Stimulated activated naive CD4-positive, alpha-beta T cell treated with Interleukin-2 at 50 U/mL for 16 hours (primary cell): ENCODE measurements at regions not wholly inside any gene's neighbourhood (a gene's known extent, or its start where the extent isn't known, plus 50 kb on each side); places are given as distances from the start of the nearest gene placed in this dataset.

ENCODE experiments used
- DNase-seq: peaks from one replicate; lab custom pipeline; 2025; lab: John Stamatoyannopoulos, UW

DNA sequence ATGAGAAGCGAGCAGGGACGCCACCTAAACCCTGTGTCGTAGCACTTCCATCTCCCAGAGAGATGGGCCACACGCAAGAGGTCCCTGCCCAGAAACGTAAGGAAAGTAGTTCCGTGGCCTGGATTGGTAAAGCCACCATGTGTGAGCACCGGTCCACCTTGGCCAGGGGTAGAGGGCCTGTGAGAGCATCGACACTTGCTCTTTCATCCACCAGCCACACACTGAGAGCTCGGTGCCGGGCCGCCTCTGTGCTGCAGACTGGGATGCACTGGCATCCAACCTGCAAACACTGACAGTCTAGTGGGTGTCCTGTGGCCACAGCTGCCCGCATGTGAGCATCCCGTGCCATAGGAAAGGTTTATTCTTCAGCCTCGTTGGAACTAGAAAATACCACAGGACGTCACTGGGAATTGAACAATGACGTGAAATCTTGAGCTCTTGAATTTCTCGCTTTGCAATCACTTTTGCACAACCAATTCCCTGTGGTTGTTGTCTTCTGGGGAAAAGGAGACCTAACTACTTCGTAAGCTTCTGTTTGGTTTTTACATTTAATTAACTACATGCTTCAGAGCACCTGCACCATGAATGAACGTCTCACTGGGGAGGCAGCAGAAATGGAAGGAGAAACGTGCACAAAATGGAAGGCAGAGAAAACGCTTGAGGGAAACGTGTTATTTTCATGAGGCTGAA, 212.0 kb upstream of the RAB6C start:
- no peak for DNase-seq

DNA sequence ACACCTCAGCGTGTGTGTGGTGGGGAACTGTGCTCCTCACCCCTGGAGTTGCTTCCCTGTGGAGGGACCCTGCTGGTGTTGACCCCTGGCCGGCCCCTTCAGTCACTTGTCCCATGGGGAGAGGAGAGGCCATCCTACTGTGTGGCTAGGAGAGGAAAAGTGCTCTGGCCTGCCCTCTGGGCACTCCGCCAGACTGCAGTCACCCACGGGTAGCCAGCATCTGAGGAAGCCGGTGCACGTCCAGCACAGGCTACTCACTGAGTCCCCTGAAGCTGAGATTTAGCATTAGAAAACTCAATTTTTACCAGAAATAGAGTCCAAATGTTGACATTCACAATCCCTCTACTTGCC, 211.5 kb upstream of the RAB6C start:
- DNase-seq, result no peak

DNA sequence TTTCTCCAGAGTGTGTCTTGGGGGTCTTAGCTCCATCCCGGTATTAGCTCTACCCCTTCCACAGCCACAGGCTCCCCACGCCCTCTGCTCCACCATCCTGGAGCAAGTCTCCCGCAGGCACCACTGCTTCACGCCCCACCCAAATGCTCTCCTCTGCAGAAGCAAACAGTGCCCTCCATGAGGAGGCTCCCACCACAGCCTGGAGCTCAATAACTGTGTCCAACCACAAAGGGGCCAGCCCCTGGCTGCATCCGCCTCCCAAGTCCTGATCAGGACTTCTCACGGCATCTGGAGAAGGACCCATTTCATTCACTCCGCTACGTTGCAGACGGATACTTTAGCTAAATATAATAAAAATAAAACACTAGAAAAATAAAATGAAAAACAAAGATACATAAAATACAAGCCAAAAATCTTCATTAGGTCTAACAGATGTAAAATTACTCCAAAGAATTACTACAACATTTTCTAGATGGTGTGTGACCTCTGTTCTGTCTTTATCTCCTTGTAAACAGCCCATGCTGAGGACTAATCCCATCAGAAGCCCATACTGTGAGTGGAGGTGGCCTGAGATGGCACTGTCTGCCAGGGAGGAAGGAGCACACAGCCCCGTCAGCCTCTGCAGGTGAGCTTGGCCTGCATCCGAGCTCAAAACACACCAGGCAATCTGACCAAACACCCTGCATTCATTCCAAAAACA, 210.8 kb upstream of the RAB6C start:
- no peak for DNase-seq

DNA sequence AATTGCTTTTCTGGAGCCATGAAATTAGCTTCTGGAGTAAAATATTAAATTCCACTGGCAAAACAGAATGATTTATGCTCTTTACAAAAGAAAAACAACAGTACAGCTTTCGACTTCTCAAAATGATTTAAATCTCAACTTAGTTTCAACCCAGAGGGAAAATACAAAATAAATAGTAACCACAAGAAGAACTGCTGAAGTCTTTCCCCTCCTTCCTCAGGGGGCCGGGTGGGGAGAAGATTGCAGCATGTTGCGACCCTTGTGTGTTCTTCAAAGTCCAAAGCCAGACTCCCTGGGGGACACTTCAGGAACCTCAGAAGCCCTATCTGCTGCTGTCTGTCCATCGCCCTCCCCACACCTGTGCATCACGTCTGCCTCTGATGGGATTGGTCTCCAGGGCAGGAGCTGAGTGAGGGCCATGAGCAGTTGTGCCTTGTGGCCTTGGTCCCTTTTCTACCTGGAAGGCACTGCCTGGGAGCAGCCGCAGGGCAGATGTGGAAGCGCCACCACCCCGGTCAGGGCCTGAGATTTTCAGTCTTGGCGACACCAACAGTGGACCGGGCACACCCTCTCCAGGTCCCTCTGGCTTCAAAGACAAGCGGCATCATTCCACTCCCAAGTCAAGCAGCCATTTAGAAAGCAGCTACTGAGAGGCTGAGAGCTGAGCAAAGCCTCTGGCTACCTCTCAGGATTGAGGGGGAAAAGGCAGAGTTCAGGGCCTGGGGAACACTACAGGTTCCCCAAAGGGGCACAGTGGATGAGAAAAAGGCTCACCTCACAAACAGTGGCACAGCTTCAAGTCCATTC, 210.1 kb upstream of the RAB6C start:
- DNase-seq, result no peak

DNA sequence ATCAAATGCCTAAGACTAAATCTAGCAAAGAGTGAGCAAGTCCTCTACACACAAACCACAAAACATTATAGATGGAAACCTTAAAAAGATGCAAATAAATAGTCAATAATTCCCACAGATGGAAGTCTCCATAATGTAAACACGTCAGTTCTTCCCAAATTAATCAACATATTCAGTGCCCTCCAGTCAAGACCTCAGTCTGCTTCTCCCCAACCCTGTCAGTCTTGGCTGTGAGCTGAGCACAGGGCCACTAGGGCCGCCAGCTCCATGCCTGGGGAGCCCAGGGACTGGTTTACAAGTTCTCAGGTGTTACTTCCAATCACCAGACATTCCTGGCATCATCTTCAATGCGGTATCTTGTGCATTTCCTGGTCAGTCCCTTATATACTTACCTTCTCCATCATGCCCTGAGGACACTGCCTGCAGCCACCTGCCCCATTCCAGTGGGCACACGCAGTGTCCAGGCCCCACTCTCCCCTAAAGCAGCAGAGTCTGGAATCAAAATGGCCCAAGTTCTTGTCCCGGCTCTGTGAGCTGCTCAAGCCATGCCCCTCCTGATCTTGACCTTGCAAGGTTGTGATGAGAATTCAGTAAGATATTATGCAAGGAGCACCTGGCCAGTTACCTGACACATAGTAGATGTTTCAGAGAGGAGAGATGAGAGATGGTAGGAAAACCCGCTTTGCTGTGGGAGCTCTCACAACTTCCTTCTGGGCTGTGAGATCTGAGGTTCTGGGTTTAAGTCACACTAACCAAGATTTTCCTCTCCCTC, 207.9 kb upstream of the RAB6C start:
- DNase-seq, result no peak

DNA sequence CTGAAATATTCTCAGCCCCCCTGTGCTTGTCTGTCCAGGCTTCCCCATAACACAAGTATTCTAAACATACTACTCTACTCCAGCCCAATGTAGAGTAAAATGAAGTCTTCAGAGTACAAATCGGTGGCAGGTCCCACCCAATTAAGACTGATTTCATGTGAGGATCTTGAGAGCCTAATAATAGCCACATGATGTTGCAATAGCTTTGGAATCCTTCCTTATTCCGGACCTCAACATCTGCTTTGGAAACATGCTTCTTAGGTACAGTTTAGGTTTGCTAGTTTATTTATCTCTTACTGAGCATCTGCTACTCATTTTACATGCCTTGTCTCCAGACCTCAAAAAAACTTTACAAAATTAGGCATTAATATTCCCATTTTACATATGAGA, 207.3 kb upstream of the RAB6C start:
- DNase-seq, result no peak

DNA sequence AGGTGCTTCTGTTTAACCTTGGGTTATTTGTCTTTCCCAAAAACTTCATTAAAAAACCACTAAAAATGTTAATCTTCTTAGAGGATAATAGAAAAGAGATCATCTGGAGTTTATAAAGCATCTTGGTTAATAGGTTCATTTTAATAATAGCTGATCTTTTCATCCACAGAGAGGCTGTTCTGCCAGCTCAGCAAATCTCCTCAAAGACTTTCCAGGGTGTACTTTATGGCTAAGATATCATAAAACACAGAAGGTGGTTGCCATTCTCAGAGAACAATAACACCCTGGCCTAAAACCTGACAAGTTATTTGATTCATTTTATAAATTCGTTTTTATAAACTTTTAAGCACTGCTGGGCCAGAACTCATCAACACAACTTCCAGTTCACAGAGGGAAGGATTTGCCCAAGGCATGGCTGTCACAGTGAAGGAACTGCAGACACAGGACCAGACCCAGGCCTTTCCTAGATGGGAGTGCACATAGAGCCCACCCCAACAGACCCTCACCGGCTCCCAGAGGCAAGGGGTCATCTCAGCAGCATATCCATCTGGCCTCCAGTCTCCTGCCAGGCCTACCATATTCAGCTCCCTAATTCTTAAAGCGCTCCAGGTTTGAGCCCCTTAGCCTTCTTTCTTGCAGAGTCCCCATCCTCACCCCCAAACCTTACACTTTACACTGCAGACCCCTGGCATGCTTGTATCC, 203.4 kb upstream of the RAB6C start:
- no peak for DNase-seq

DNA sequence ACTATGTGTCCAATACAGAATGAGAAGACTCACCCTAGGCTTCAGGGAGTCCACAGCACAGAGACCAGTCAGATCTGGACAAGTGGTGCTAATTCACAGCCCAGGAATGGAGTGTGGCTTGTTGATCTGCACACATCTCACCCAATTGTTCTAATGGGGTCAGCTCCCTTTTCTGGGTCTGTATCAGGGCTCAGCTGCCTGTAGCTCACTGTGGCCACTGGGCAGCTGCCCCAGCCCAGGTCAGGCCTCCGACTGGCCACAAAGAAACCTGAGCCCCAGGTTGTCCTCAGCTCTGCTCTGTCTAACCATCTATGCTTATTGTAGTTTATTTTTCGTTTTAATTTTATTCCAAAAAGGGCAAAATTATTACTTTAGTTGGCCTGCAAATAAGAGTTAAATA, 202.3 kb upstream of the RAB6C start:
- no peak for DNase-seq

DNA sequence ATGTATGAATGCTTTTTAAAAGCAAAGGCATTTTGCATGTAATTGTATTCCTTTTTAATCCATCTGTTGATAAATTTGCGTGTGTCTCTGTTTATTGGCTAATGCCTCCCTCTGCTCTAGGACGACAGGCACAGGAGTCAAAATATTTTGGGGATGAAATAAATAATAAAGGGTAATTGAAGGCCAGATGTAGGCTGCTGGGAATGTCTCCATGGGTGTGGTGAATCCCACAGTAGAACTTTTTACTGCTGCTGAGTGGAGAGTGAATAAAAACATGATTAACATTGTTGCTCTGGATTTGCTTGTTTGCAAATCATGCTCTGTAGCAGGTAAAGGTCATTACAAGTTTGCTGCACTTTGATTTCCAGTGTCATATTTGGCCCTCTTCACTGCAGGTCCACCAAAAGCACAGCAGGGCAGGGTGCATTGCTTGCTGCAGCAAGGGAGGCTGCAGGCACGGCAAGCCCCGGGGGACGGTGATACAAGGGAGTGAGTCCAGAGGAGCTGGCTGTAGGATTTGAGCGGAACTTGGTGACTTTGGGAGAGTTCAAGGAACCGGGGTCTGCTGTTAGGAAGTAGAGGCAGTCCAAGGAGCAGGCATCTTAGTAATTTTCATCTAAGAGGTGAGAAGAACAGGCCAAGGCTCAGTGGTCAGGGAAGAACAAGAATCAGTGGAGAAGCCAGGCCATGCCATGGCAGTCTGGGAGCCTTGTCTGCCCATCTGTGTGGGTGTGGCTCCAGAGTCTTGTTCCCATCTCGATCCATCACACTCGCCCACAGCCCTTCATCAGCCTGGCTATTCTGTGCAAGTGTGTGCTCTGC, 201.5 kb upstream of the RAB6C start:
- DNase-seq, result no peak

DNA sequence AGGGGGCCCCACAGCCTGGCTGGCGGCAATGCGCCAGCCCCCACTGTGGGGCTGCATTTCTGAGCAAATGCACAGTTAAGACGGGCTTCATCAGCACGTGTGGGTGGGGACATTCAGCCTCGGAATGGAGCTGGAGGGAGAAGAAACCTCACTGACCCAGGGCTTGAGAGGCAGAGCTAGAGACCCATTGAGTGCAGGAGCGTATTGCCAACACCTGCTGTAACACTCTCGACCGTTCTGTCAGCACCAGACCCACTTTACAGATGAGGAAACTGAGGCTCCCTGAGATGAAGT, 200.9 kb upstream of the RAB6C start:
- no peak for DNase-seq

DNA sequence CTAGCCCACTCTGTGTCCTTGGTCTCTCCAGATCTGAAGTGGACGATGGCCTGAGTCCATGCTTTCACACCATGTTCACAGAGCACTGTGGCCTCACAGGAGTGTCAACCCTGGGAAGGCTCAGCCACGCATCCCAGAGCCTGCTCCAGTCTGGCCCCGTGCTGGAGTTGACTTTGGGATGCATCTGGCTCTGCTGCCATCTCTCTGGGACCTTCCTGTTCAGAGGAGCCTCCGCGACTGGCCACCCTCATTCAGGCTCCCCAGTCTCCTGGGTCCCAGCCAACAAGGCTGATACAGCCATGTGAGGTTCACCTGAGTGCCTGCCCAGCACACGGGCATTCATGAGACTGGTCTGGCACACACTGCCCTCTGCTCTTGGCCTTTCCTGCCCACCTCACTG, 199.7 kb upstream of the RAB6C start:
- DNase-seq, result no peak

DNA sequence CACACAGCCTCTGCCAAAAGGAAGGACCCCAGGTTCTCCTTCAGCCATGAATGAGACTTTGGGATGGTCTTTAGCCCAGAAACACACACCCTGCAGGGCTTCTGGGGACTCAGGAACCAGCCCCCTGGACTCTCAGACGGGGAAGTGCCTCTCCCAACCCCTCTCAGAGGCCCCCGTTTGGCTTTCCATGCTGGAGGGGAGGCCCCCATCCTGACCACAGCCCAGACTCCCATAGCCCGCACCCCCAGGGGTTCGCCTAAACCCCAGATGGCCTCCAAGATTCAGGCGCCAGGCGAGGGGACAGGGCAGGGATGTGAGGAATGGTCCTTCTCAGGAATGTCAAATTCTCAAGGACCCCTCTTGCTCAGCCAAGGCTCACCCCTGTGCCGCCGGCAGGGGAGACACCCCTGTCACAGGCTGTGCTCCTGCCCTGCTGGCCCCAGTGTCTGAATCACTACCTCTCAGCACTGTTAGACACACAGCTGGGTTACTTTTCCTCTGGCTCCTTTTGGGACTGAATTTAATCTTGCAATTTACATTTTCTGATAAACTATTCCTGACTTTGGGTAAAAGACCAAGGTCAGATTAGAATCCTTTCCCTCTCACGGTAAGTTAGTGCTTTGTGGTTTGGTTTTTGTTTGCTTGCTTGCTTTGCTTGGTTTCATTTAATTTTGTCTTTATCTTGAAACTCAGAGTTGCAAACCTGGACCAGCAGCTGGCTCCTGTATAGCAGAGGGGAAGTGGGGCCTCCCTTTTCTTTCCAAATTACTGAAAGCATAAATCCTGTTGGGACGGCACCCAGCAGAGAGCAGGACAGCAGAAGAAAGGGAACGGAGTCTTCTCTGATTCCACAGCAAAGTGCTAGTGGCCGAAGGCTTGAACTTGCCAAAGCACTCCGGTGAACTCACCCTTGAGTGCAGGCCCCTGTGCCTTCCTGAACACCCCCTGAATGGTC, 198.9 kb upstream of the RAB6C start:
- no peak for DNase-seq

DNA sequence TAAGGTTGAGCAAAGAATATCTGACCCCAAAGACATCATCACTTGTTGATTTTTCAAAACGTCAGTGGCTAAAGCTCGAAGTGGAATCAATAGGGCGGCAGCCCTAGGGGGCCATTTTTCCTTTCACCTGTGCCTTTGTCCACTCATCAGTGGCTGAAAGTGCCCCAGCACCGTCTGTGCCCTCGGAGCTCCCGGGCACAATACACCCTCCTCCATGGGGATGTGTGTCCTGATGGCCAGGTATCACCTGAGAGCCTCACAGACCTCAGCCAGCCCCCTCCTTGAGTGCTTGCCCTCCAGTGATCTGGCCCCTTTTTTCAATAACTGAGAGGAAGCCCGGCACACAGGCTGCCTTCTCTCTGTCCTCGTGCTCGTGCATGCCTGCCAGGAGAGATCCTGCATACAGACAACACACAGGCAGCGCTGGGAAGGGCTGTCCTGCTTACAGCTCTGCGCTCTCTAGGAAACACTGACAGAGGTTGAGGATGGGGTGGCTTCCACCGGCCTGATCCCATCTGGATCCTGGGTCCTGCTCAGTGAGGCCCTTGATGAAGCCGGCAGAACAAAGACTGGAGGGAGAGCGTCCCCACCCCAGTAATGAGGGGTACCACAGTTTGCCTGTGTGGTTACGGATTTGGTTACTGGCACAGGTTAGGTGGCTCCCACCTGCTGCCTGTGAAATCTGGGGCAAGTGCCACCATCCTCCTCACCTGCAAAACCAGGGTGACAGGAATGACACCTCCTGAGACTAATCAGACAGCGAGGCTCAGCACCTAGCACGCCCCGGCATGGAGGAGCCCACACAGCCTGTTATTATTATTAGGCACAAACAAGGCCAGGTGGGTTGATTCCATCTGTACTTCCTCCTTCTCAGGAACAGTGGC, 197.5 kb upstream of the RAB6C start:
- DNase-seq, result no peak

DNA sequence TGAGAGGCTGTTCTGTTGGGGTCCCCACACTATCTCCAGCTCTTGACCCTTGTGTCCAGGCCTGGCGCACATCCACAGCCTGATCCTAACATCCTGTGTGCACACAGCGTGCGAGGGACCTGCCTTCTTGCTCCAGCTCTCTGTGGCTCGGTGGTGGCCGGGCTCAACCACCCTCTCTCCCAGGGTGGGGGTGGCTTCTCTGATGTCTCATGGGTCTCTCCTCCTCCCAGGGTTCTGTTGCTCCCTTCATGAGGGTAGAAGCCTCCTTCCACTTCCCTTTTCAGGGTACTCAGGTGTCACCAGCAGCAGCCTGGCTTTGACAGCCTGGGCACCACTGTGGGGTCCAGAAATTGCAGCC, 196.9 kb upstream of the RAB6C start:
- no peak for DNase-seq

DNA sequence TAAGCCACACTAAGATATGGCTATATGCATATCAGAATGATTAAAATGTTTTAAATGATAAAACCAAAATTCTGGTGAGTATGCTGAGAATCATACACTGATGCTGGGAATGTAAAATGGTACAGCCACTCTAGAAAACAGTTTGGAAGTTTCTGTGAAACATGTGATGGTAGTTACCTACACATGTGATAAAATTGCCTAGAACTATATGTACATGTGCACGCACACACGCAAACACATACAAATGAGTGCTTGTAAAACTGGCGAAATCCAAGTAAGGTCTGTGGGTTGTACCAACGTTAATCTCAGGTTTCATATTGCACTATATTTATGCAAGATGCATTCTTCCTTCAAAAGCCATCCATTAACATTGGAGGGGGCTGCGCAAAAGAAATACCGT, 195.0 kb upstream of the RAB6C start:
- no peak for DNase-seq

DNA sequence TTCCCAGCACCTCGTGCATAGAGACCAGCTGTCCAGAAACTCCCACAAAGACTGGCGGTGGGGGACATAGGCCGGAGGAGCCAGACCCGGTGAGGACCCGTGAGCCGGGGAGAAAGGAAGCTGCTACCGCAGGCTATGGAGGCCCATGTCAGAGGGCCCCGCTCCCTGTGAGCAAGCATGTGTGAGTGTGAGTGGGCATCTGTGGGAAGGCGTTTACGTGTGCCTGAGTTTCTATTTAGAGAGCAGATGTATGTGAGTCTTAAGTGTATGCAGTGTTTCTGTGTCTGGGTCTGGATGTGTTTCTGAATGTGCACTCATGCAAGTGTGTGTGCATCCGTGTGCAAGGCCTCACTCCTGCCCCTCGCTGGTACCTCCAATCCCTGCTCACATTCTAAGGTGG, 187.8 kb upstream of the RAB6C start:
- no peak for DNase-seq

DNA sequence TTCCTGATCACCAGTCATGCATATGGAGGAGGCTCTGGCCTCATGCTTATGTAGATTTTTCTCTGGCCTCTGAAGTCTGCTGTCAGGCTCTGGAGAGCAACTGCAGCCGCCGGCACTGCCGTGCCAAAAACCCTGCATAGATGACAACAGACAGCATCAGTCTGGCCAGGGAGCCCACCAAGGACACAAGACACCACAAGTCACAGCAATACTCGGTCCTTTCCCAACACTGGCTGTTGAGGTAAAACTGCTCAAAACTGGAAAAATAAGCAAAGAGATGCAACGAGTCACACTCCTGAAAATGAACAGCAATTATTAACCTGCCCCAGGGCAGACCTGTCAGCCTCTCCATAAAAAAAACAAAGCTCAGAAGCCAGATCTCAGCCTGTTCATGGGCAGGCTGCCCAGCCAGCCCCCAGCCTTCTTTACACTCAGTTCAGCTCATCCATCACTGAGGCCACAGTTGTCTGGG, 186.0 kb upstream of the RAB6C start:
- DNase-seq, result no peak

DNA sequence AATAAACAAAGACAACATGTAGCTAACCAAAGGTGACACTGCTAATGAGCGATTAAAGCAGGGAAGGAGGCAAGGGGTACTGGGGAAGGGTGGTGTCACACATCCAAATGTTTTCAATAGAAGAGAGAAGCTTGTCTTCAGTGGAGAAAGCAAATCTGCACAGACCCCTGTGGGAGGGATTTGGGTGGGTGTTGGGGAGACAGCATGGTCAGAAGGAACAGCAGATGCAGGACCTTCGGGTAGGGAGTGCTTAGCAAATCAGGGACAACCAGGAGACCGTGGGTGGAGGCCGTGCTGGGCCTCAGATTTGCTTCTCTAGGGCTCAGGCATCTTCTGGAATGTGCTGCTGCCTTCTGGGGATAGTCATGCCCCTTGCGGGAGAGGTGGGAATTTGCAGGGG, 185.3 kb upstream of the RAB6C start:
- no peak for DNase-seq

DNA sequence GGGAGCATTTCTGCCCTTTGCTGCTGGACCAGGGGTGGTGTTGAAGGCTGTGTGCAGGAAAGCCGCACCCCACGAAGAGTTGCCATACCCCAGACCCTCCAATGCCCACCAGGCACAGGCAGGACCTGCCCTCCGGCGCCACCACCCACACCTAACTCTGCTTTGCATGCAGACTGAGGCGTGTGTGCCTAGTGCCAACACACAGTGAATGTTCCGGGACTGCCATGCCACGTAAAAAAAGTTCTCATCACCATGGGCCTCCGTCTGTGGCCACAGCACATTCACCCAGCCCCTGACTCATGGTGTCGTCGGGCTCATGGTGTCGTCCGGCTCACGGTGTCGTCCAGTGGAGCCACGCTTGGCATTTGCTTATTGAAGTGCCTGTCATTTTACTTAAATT, 184.9 kb upstream of the RAB6C start:
- DNase-seq, result no peak
